ENCODE measurements at regions not wholly inside any gene's neighbourhood (a gene's known extent, or its start where the extent isn't known, plus 50 kb on each side); places are given as distances from the start of the nearest gene placed in this dataset.

DNA sequence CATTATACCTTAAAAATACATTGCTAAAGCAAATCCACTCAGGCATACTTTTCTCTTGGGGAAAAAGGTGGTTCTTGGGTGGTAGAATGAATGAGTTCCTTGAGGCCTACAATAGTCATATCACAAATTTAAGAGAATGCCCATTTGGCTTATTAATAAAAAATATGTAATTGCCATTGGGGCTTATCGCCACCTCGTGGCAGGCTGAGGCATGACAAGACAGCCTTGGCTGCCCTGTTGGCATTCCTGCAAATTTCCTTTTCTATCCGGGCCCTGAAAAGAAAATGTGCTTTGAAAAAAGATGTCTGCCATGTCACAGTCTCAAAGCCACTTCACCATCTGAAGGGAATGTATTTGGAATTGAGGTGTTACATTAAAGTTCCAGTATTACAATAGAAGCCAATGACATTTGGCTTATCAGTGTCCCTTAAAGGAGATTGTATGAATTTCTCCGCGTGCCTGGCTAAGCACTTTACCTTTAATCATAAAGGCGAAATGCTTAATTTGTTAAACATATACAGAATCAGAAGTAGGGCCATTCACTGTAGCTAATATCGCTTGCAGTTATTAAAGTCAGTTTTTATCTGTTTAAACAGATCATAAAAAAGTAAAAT lies 188.3 kb upstream of the ZFP64 start:
- Histone ChIP-seq H2AFZ (ENCODE audit: low read depth, low read length, poor library complexity, severe bottlenecking) (no peak overlapping the region), H3K27me3 (ENCODE audit: insufficient read depth, low read length) (no peaks in the 10 kb centered on the region; the same call in 1 of the 2 replicates), H3K4me2 (ENCODE audit: low read length) (no peak overlapping the region), H3K79me2 (ENCODE audit: insufficient read depth, low read length) (no peaks in the 10 kb centered on the region), H3K27ac (ENCODE audit: low read depth, low read length) (no peak overlapping the region), H3K4me3 (replicated peaks in 1 of 2; ENCODE audit: low read depth in 1 of 2, low read length in 2 of 2) (no peak overlapping the region), H3K36me3 (ENCODE audit: control insufficient read depth in 1 of 2, insufficient read depth in 2 of 2, low read length in 2 of 2) (no peaks in the 10 kb centered on the region), H3K9me3 (ENCODE audit: control insufficient read depth in 1 of 2, insufficient read depth in 1 of 2, low read depth in 1 of 2, low read length in 2 of 2) (no peaks in the 10 kb centered on the region), H3K9me2 (ENCODE audit: insufficient read depth) (no peaks in the 10 kb centered on the region), H3K4me1 (ENCODE audit: control insufficient read depth in 1 of 2, insufficient read depth in 2 of 2, low read length in 2 of 2) (no peaks in the 10 kb centered on the region), H3K9ac (ENCODE audit: low read length) (no peak overlapping the region), H4K20me1 (ENCODE audit: insufficient read depth) (no peaks in the 10 kb centered on the region)
- RAD21 ChIA-PET (ENCODE audit: low non-redundant PET in 1 of 2, low total read pairs in 2 of 2, uncharacterized antibody in 2 of 2, unreplicated experiment in 2 of 2): no interaction called here
- intact Hi-C loops (cut with micrococcal nuclease): loop anchor here (2.0 to 5.0 kb wide), 3 partner anchors 67 to 251 kb away; no protein-coding TSS in a partner anchor
- ATAC-seq (0 out of 2 replicates have a peak, but pooled peaks have one; percentile 38), DNase-seq (ENCODE audit: low read depth, low spot score) (no peak)
- no peak for TF ChIP-seq EZH2 (IDR thresholded peaks at IDR 0.05)
- no peak for TF ChIP-seq EGR1 (IDR thresholded peaks at IDR 0.05; ENCODE audit: low read depth)
- TF ChIP-seq ZNF274 (IDR thresholded peaks at IDR 0.05; ENCODE audit: low read depth, low read length): no peak
- TF ChIP-seq RAD21 (IDR thresholded peaks at IDR 0.05; ENCODE audit: low read depth): peak; percentile 58
- no peak for TF ChIP-seq EZH2phosphoT487 (IDR thresholded peaks at IDR 0.05; ENCODE audit: borderline replicate concordance)
- TF ChIP-seq SIN3A (IDR thresholded peaks at IDR 0.05; ENCODE audit: low read depth): no peak
- TF ChIP-seq, protein P1, sequence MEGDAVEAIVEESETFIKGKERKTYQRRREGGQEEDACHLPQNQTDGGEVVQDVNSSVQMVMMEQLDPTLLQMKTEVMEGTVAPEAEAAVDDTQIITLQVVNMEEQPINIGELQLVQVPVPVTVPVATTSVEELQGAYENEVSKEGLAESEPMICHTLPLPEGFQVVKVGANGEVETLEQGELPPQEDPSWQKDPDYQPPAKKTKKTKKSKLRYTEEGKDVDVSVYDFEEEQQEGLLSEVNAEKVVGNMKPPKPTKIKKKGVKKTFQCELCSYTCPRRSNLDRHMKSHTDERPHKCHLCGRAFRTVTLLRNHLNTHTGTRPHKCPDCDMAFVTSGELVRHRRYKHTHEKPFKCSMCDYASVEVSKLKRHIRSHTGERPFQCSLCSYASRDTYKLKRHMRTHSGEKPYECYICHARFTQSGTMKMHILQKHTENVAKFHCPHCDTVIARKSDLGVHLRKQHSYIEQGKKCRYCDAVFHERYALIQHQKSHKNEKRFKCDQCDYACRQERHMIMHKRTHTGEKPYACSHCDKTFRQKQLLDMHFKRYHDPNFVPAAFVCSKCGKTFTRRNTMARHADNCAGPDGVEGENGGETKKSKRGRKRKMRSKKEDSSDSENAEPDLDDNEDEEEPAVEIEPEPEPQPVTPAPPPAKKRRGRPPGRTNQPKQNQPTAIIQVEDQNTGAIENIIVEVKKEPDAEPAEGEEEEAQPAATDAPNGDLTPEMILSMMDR (IDR thresholded peaks at IDR 0.05 in 2 of 3, conservative IDR thresholded peaks at IDR 0.05 in 1 of 3; ENCODE audit: borderline replicate concordance in 1 of 3, insufficient read depth in 1 of 3, low read depth in 2 of 3, low read length in 2 of 3): peak; percentile 41 to 96 (median 93); a peak in 5 of 6 replicates
- TF ChIP-seq CBX3 (IDR thresholded peaks at IDR 0.05; ENCODE audit: low read depth): no peak
- no peak for TF ChIP-seq TCF7L2 (IDR thresholded peaks at IDR 0.05; ENCODE audit: borderline replicate concordance, extremely low read depth, insufficient read depth, insufficient read length)
- TF ChIP-seq POLR2AphosphoS5 (IDR thresholded peaks at IDR 0.05; ENCODE audit: low read depth, low read length): no peak
- TF ChIP-seq SRF (IDR thresholded peaks at IDR 0.05; ENCODE audit: low read depth): no peak
- TF ChIP-seq, protein P2, sequence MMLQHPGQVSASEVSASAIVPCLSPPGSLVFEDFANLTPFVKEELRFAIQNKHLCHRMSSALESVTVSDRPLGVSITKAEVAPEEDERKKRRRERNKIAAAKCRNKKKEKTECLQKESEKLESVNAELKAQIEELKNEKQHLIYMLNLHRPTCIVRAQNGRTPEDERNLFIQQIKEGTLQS (IDR thresholded peaks at IDR 0.05): no peak
- TF ChIP-seq CEBPB (IDR thresholded peaks at IDR 0.05; ENCODE audit: low read depth): no peak
- no peak for TF ChIP-seq FOSL1 (IDR thresholded peaks at IDR 0.05; ENCODE audit: low read depth)
- TF ChIP-seq YY1 (IDR thresholded peaks at IDR 0.05; ENCODE audit: extremely low read depth, insufficient replicate concordance, low read depth, low read length): no peak
- POLR2A ChIA-PET: no interaction called here
- BruUV-seq (replicated peaks): no TSS peak
- CTCF ChIA-PET: no interaction called here

All from HCT116 (cell line).